ENCODE measurements at regions not wholly inside any gene's neighbourhood (a gene's known extent, or its start where the extent isn't known, plus 50 kb on each side); places are given as distances from the start of the nearest gene placed in this dataset.

- no peaks in the 10 kb centered on the region for H3K36me3 ChIP-seq
- TF ChIP-seq, protein P1, sequence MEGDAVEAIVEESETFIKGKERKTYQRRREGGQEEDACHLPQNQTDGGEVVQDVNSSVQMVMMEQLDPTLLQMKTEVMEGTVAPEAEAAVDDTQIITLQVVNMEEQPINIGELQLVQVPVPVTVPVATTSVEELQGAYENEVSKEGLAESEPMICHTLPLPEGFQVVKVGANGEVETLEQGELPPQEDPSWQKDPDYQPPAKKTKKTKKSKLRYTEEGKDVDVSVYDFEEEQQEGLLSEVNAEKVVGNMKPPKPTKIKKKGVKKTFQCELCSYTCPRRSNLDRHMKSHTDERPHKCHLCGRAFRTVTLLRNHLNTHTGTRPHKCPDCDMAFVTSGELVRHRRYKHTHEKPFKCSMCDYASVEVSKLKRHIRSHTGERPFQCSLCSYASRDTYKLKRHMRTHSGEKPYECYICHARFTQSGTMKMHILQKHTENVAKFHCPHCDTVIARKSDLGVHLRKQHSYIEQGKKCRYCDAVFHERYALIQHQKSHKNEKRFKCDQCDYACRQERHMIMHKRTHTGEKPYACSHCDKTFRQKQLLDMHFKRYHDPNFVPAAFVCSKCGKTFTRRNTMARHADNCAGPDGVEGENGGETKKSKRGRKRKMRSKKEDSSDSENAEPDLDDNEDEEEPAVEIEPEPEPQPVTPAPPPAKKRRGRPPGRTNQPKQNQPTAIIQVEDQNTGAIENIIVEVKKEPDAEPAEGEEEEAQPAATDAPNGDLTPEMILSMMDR (IDR thresholded peaks at IDR 0.05) = no peak
- TF ChIP-seq POLR2A (IDR thresholded peaks at IDR 0.05) = no peak
- H3K27me3 ChIP-seq = no peaks in the 10 kb centered on the region
- no peaks in the 10 kb centered on the region for H3K9me3 ChIP-seq
- no peak overlapping the region for H3K4me3 ChIP-seq
- no peak overlapping the region for H3K27ac ChIP-seq
- intact Hi-C loops (cut with DNase I; ENCODE audit: low total_unique reads) = no loop called here
- DNase-seq = no peak
- no peaks in the 10 kb centered on the region for H3K4me1 ChIP-seq
These were observed 406.3 kb upstream of the RBFOX1 start for GRCh38 chr16:6926341-6926740.

DNA sequence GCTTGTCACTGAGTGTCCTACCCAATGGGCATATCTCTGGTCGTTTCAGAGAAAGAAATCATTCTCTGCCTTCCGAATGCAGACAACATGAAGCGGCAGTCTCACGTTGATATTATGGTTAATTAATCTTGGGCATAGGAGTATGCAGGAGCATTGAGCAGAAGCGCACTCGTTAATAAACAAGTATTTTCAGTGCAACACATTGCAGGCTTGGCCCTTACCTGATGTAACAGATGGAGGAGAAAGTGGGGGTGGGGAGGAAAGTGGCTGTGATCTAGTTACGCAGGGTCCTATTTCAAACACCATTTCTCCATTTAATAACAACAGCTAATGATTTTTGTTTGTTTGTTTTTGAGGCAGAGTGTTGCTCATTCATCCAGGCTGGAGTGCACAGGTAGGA, 414.0 kb upstream of the RBFOX1 start:
- no peak overlapping the region for H3K4me3 ChIP-seq
- H3K36me3 ChIP-seq = no peaks in the 10 kb centered on the region
- H3K4me1 ChIP-seq = no peaks in the 10 kb centered on the region
- no peaks in the 10 kb centered on the region for H3K9me3 ChIP-seq
- no peak overlapping the region for H3K27ac ChIP-seq
- TF ChIP-seq POLR2A (IDR thresholded peaks at IDR 0.05) = no peak
- TF ChIP-seq, protein P1 (IDR thresholded peaks at IDR 0.05) = no peak
- intact Hi-C loops (cut with DNase I; ENCODE audit: low total_unique reads) = no loop called here
- DNase-seq = no peak
- no peaks in the 10 kb centered on the region for H3K27me3 ChIP-seq

GRCh38 chr16:6916946-6917345, 415.7 kb upstream of the RBFOX1 start:
- Histone ChIP-seq H3K4me1 (no peaks in the 10 kb centered on the region), H3K9me3 (no peaks in the 10 kb centered on the region), H3K4me3 (no peak overlapping the region), H3K36me3 (no peaks in the 10 kb centered on the region), H3K27me3 (no peaks in the 10 kb centered on the region), H3K27ac (no peak overlapping the region)
- DNase-seq = no peak
- intact Hi-C loops (cut with DNase I; ENCODE audit: low total_unique reads) = no loop called here
- TF ChIP-seq, protein P1 (IDR thresholded peaks at IDR 0.05) = no peak
- TF ChIP-seq POLR2A (IDR thresholded peaks at IDR 0.05) = no peak

- no peak for TF ChIP-seq POLR2A (IDR thresholded peaks at IDR 0.05)
- TF ChIP-seq, protein P1 (IDR thresholded peaks at IDR 0.05) = no peak
- DNase-seq = no peak
- H3K9me3 ChIP-seq = no peaks in the 10 kb centered on the region
- intact Hi-C loops (cut with DNase I; ENCODE audit: low total_unique reads) = no loop called here
- H3K36me3 ChIP-seq = no peaks in the 10 kb centered on the region
- no peaks in the 10 kb centered on the region for H3K27me3 ChIP-seq
- no peak overlapping the region for H3K4me3 ChIP-seq
- H3K4me1 ChIP-seq = no peaks in the 10 kb centered on the region
- H3K27ac ChIP-seq = no peak overlapping the region
These were observed 419.1 kb upstream of the RBFOX1 start for GRCh38 chr16:6913566-6913965.

GRCh38 chr16:6910301-6910700, 422.3 kb upstream of the RBFOX1 start:
- Histone ChIP-seq H3K27me3 (no peaks in the 10 kb centered on the region), H3K4me1 (no peaks in the 10 kb centered on the region), H3K9me3 (no peaks in the 10 kb centered on the region), H3K27ac (no peak overlapping the region), H3K4me3 (no peak overlapping the region), H3K36me3 (no peaks in the 10 kb centered on the region)
- TF ChIP-seq, protein P1 (IDR thresholded peaks at IDR 0.05) = no peak
- TF ChIP-seq POLR2A (IDR thresholded peaks at IDR 0.05) = no peak
- intact Hi-C loops (cut with DNase I; ENCODE audit: low total_unique reads) = no loop called here
- no peak for DNase-seq

Measured in uterus (tissue), 3 donors.